ENCODE measurements at regions not wholly inside any gene's neighbourhood (a gene's known extent, or its start where the extent isn't known, plus 50 kb on each side); places are given as distances from the start of the nearest gene placed in this dataset.

DNA sequence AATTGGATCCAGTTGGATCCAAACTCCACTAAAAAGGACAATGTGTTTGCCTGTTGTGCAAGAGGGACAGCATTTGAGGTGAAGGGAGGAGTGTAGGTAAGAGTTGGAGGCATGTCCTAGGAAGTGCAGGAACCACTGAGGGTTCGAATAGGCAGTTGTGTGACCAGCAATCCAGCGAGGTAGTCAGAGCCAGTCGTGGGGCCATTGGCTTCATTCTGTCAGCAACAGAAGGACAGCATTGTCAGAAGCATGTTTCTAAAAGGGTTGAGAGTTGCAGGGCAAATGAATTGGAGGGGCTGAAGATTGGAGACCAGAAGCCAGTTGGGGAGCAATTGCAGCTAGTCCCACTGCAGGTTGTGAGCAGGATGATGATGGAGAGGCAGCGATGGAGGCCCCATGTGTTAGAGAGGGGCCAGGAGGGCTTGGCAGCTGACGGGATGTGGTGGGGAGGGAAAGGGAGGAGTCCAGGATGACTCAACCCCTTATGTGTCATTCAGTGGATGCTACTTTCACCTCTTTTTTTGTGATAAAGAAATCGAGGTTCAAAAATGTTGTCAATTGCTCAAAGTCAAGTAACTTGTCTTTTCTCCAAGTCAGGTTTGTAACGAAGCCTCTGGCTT, 96.7 kb upstream of the SIX3 start:
- no peak overlapping the region for H3K27ac Mint-ChIP-seq
- H3K9me3 Mint-ChIP-seq, result no peaks in the 10 kb centered on the region
- no peaks in the 10 kb centered on the region for H3K36me3 Mint-ChIP-seq
- peaks cover 28 to 43% of the 10 kb centered on the region in 2 donors for H3K27me3 Mint-ChIP-seq
- DNase-seq (ENCODE audit: low spot score) (no peak), ATAC-seq (peak in 1 of 2 donors; percentile 81)
- peak overlapping the region; percentile 15 for H3K4me3 Mint-ChIP-seq
- peaks cover 0 to 4% of the 10 kb centered on the region in 2 donors for H3K4me1 Mint-ChIP-seq (ENCODE audit: low read depth in 2 of 2)

DNA sequence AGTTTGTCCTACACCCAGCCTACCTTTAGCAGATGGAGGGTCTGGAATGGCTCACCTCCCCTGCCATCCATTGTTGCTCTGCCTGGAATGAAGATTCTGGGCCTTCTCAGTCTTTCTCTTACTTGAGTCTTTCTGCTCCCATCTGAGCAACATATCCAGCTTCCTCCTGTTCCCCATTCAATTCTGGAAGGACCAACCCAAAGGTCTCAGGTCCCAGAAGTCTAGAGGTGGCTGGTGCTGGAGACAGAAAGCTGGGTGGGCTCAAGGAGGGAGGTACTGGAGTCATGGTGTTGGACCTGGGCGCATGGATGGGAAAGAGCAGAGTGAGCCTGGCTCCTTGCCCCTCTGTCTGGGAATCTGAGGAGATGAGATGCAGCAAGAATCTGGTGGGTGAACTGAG, 93.5 kb upstream of the SIX3 start:
- H3K4me3 Mint-ChIP-seq, result no peak overlapping the region
- peaks cover 27 to 45% of the 10 kb centered on the region in 2 donors for H3K27me3 Mint-ChIP-seq
- ATAC-seq (no peak), DNase-seq (ENCODE audit: low spot score) (no peak)
- H3K36me3 Mint-ChIP-seq, result no peaks in the 10 kb centered on the region
- H3K9me3 Mint-ChIP-seq, result no peaks in the 10 kb centered on the region
- H3K27ac Mint-ChIP-seq, result no peak overlapping the region
- peaks cover 0 to 4% of the 10 kb centered on the region in 2 donors for H3K4me1 Mint-ChIP-seq (ENCODE audit: low read depth in 2 of 2)

DNA sequence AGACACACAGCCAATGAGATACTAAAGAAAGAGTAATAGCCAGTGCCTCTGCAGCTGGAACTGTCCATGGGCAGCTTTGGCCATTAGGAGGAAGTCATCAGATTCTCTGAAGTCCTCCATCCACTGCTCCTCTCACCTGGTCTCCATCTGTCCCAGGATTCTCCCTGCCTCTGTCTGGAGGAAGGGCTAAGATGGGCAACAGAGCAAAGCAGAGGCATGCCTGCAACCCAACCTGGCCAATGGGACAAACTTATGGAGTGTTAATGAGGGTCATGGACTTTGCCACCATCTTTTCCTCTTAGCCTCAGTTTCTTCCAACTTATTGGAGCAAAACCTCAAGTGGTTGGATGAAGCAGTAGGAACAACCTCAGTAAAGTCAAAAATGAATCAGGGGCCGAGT, 91.5 kb upstream of the SIX3 start:
- H3K4me1 Mint-ChIP-seq (ENCODE audit: low read depth in 2 of 2), result no peaks in the 10 kb centered on the region
- no peaks in the 10 kb centered on the region for H3K36me3 Mint-ChIP-seq
- peaks cover 23 to 51% of the 10 kb centered on the region in 2 donors for H3K27me3 Mint-ChIP-seq
- no peaks in the 10 kb centered on the region for H3K9me3 Mint-ChIP-seq
- no peak for DNase-seq (ENCODE audit: low spot score)
- H3K27ac Mint-ChIP-seq, result no peak overlapping the region
- no peak for ATAC-seq
- no peak overlapping the region for H3K4me3 Mint-ChIP-seq

DNA sequence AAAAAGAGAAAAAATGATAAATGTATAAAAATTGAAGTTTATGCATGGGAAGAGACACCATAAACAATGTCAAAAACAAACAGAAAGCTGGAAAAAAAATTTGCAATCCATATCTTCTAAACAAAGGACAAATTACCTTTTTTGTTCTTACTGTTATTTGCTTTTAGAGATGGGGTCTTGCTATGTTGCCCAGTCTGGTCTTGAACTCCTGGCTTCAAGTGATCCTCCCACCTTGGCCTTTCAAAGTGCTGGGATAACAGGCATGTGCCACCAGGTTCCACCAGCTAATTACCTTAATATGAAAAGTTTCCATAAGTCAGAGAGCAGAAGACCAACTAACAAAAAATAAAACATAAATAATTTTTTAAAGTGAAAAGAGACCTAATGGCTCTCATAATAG, 90.0 kb upstream of the SIX3 start:
- Mint-ChIP-seq H3K9me3 (no peaks in the 10 kb centered on the region), H3K36me3 (no peaks in the 10 kb centered on the region), H3K27me3 (peaks cover 25 to 56% of the 10 kb centered on the region in 2 donors), H3K27ac (no peak overlapping the region), H3K4me1 (ENCODE audit: low read depth in 2 of 2) (no peaks in the 10 kb centered on the region), H3K4me3 (no peak overlapping the region)
- ATAC-seq (no peak), DNase-seq (ENCODE audit: low spot score) (no peak)

DNA sequence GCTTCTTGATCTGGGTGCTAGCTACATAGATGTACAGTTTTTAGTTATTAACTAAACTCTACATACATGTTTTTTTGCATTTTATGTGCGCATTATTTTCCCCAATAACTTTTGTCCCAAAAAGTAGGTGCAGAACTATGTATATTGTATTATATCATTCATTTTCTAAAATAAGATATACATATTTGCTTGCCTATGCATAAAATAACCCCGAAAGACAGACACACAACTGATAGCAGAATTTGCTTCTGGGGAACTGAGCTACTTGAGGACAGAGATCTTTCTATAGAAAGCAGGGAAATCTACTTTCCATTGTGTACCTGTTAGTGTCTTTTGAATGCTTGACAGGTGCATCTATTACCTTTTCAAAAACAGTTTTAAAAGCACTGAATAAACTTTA, 88.9 kb upstream of the SIX3 start:
- H3K27ac Mint-ChIP-seq, result no peak overlapping the region
- DNase-seq (ENCODE audit: low spot score) (no peak), ATAC-seq (no peak)
- no peaks in the 10 kb centered on the region for H3K4me1 Mint-ChIP-seq (ENCODE audit: low read depth in 2 of 2)
- H3K9me3 Mint-ChIP-seq, result no peaks in the 10 kb centered on the region
- H3K4me3 Mint-ChIP-seq, result no peak overlapping the region
- peaks cover 29 to 51% of the 10 kb centered on the region in 2 donors for H3K27me3 Mint-ChIP-seq
- H3K36me3 Mint-ChIP-seq, result no peaks in the 10 kb centered on the region

DNA sequence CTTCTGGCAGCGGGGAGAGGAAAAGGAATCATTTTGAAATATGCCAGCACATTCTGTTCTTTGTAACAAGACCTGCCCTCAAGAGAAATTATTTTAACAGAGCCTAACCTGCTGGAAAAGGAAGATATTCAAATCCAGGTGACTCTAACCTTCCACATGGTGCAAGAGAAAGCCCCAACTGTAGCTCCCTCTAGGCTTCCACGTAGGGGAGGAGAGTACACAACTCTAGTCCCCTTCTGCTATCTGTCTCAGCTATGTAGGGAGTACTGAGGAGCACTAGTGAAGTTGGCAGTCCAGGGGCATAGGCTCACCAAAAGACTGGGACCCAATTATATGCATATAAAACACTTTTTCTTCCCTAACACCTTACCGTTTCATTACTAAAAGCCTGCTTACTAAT, 82.2 kb upstream of the SIX3 start:
- peaks cover 9% of the 10 kb centered on the region for H3K9me3 Mint-ChIP-seq
- no peaks in the 10 kb centered on the region for H3K4me1 Mint-ChIP-seq (ENCODE audit: low read depth in 2 of 2)
- ATAC-seq (no peak), DNase-seq (ENCODE audit: low spot score) (no peak)
- H3K27ac Mint-ChIP-seq, result no peak overlapping the region
- H3K36me3 Mint-ChIP-seq, result no peaks in the 10 kb centered on the region
- H3K27me3 Mint-ChIP-seq, result peaks cover 29 to 50% of the 10 kb centered on the region in 2 donors
- H3K4me3 Mint-ChIP-seq, result no peak overlapping the region

DNA sequence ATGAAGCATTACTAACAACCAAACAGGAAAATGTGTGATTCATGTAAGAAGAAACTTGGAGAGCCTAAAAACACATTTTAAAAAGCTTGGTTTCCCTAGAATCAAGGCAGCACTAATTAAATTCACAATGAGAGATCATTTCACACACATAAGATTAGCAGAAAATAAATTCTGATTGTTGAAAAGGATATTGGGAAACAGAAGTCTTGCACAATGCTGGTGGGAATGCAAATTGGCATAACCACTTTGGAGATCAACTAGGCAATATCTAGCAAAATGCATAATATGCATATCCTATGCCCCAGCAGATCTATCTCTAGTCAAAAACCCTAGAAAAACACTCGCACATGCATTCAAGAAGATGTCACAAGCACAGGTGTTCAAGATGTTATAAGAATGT, 75.3 kb upstream of the SIX3 start:
- no peak for ATAC-seq

DNA sequence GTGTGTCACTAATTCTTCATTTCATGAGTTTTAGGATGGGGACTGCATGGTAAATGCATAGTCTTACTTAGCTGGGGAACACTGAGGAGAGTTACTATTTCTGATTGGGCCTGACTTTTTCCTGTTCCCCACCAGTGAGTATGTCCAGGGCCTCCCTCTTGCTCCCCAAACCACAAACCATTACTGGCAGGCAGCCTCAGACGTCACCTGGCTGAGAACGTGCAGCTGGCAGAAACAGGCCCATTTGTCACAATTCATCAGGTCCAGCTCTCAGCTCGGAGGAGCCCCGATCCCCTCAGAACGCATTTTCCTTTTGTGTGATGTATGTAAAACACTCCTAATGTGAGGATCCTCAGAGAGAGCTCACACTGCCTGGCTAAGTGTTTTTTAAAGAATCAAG, 71.7 kb upstream of the SIX3 start:
- H3K27ac Mint-ChIP-seq, result no peak overlapping the region
- DNase-seq (ENCODE audit: low spot score), result no peak
- peaks cover 13 to 30% of the 10 kb centered on the region in 2 donors for H3K27me3 Mint-ChIP-seq

More for the DNA sequence above, 75.3 kb upstream of the SIX3 start:
- Mint-ChIP-seq H3K36me3 (no peaks in the 10 kb centered on the region), H3K9me3 (no peaks in the 10 kb centered on the region), H3K27me3 (peaks cover 21 to 27% of the 10 kb centered on the region in 2 donors), H3K4me1 (ENCODE audit: low read depth in 2 of 2) (no peaks in the 10 kb centered on the region), H3K4me3 (no peak overlapping the region), H3K27ac (no peak overlapping the region)
- no peak for DNase-seq (ENCODE audit: low spot score)

DNA sequence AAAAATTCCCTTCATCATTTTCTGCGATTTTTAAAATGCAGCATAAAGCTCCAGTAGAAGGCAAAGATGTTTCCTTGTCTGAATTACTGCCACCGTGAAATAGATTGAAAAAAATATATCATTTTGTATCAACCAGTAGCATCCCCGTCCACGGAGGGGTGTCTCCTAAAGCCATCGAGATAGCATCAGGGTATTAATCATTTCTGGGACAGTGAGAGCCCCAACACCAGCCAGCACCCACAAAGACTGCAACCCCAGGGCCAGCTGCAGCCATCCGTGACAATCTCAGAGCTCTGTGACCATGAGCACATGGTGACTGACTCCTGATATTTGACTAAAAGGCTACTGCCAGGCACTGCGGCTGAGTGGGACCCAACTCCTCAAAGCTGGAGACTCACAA, 64.1 kb upstream of the SIX3 start:
- ATAC-seq (no peak), DNase-seq (ENCODE audit: low spot score) (no peak)
- Mint-ChIP-seq H3K9me3 (no peaks in the 10 kb centered on the region), H3K27ac (no peak overlapping the region), H3K4me1 (ENCODE audit: low read depth in 2 of 2) (no peaks in the 10 kb centered on the region), H3K4me3 (no peak overlapping the region), H3K36me3 (no peaks in the 10 kb centered on the region), H3K27me3 (peaks cover 24 to 36% of the 10 kb centered on the region in 2 donors)

More for the DNA sequence above, 71.7 kb upstream of the SIX3 start:
- Mint-ChIP-seq H3K4me1 (ENCODE audit: low read depth in 2 of 2) (no peaks in the 10 kb centered on the region), H3K4me3 (no peak overlapping the region), H3K9me3 (no peaks in the 10 kb centered on the region), H3K36me3 (no peaks in the 10 kb centered on the region)
- no peak for ATAC-seq

DNA sequence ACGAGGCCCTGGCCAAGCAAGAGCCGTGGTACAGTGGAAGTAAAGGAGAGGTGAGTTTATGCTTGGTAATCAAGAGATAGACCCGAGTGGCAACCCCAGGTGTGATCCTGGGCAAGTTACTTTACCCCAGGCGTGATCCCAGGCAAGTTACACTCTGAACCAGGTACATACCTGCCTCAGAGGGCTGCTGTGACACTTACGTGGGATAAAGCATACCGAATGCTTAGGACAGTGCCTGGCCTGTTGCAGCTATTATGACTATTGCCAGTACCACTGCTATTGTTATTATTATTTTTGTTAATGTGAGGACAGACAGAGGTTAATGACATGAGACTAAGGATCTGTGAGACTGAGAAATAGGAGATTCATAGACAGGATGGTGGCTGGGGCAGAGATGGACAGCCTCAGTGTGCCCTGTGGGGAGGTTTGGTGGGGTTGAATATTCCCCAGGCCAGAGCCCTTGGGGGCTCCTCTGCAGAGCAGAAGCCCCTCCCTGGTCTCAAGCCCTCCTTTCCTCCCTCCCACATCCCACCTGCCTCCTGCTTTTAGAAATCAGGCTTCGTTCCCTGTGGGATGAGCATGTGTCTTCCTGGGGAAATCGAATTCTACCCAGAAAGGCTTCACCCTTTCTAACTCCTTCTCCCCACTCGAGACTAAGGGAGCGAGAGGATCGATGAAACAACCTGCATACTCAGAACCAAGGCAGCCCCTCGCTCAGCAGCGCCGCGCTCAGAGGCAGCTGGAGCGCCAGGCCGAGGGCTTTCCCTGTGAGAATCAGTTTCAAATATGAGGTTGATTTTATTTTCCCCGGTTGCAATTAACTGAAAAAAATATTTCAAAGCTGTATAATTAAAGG, 62.0 kb upstream of the SIX3 start:
- DNase-seq (ENCODE audit: low spot score), result no peak
- peaks cover 22 to 32% of the 10 kb centered on the region in 2 donors for H3K27me3 Mint-ChIP-seq
- H3K9me3 Mint-ChIP-seq, result no peaks in the 10 kb centered on the region
- H3K4me1 Mint-ChIP-seq (ENCODE audit: low read depth in 2 of 2), result no peaks in the 10 kb centered on the region
- no peak overlapping the region for H3K4me3 Mint-ChIP-seq
- H3K27ac Mint-ChIP-seq, result no peak overlapping the region
- no peak for ATAC-seq
- H3K36me3 Mint-ChIP-seq, result no peaks in the 10 kb centered on the region

DNA sequence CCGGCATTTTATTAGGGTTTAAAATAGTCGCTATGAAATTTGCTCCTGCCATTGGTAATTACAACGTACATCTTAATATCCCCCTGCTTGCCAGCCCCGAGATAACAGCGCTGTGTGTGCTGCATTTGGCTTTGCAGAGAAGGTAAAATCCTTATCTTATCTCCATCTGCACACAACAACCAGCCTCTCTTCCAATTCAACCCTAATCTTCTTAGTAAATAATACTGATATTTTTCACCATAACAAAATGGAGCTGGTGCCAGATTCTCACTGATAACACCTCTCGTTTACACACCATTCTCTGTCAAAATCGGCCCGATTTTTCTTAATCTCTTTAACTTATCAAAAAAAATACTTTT, 61.4 kb upstream of the SIX3 start:
- peaks cover 23 to 34% of the 10 kb centered on the region in 2 donors for H3K27me3 Mint-ChIP-seq
- DNase-seq (ENCODE audit: low spot score) (no peak), ATAC-seq (no peak)
- H3K9me3 Mint-ChIP-seq, result no peaks in the 10 kb centered on the region
- H3K27ac Mint-ChIP-seq, result no peak overlapping the region
- no peaks in the 10 kb centered on the region for H3K36me3 Mint-ChIP-seq
- no peaks in the 10 kb centered on the region for H3K4me1 Mint-ChIP-seq (ENCODE audit: low read depth in 2 of 2)
- H3K4me3 Mint-ChIP-seq, result no peak overlapping the region

DNA sequence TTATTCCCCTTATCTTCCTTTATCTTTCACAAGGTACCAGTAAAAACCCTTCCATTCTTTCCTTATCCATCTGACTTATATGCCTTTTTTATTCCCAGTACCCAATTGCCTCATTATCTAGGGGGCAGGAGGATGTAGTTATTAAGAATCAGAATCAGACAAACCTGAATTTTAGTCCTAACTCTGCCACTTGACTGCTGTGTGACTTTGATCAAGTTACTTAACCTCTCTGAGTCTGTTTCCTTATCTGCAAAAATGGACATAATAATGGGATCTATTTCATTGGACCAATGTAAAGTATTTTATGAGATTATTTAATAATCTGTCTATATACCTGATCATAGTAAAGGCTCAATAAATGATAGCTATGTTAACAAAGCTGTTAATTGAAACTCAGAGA, 59.6 kb upstream of the SIX3 start:
- no peaks in the 10 kb centered on the region for H3K4me1 Mint-ChIP-seq (ENCODE audit: low read depth in 2 of 2)
- ATAC-seq, result no peak
- H3K27me3 Mint-ChIP-seq, result peaks cover 20 to 25% of the 10 kb centered on the region in 2 donors
- DNase-seq (ENCODE audit: low spot score), result no peak
- no peak overlapping the region for H3K27ac Mint-ChIP-seq
- H3K9me3 Mint-ChIP-seq, result no peaks in the 10 kb centered on the region
- no peaks in the 10 kb centered on the region for H3K36me3 Mint-ChIP-seq
- no peak overlapping the region for H3K4me3 Mint-ChIP-seq

DNA sequence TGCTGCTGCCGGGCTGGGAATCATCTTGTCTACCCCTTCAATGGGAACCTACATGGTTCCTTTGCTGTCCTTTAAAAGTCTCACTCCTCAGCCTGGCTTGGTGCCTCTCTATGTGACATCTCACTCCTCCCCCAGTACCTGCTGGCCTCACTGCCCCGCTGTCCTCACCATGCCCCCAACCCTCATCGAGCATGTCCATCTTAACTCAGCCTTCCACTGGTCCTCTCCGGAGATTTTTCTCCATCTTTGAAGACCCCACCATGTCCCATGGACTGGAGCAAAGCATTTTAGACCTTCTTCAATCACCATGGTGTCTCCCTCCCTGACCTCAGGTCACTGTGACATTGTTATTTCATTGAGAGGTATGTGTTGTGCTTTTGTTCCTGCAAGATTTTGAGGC, 58.1 kb upstream of the SIX3 start:
- DNase-seq (ENCODE audit: low spot score) (no peak), ATAC-seq (no peak)
- H3K4me3 Mint-ChIP-seq, result no peak overlapping the region
- H3K27ac Mint-ChIP-seq, result no peak overlapping the region
- H3K36me3 Mint-ChIP-seq, result no peaks in the 10 kb centered on the region
- H3K4me1 Mint-ChIP-seq (ENCODE audit: low read depth in 2 of 2), result no peaks in the 10 kb centered on the region
- peaks cover 23 to 33% of the 10 kb centered on the region in 2 donors for H3K27me3 Mint-ChIP-seq
- H3K9me3 Mint-ChIP-seq, result no peaks in the 10 kb centered on the region

DNA sequence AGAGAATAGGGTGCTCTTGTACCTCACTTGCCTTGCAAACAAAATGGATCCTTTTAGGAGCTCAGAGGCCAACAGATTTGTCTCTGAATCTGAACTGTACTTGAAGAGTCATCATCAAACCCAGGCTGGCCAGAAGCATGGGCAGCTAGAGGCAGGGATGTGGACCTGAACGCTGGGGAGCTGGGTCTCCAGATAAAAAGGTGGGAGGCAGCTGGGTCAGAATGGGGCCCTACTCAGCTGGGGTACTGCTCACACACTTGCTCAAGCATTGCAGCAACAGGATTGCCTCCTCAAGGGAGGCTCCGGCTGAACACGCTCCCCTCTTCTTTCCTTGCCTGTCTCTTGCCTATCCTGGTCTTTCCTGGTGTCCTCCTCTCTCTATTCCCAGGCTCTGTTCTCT, 57.3 kb upstream of the SIX3 start:
- H3K27me3 Mint-ChIP-seq, result peaks cover 18 to 24% of the 10 kb centered on the region in 2 donors
- no peak overlapping the region for H3K4me3 Mint-ChIP-seq
- no peak for DNase-seq (ENCODE audit: low spot score)
- no peak for ATAC-seq
- H3K4me1 Mint-ChIP-seq (ENCODE audit: low read depth in 2 of 2), result no peaks in the 10 kb centered on the region
- H3K36me3 Mint-ChIP-seq, result no peaks in the 10 kb centered on the region
- H3K9me3 Mint-ChIP-seq, result no peaks in the 10 kb centered on the region
- no peak overlapping the region for H3K27ac Mint-ChIP-seq

Measured in natural killer cell treated with Interleukin-12 subunit alpha and Interleukin-12 subunit beta and Interleukin-15 and Interleukin-18, amount 100 ng/mL, for 72 hours (primary cell).